Neural cell (in vitro differentiated cells): ENCODE measurements at regions not wholly inside any gene's neighbourhood (a gene's known extent, or its start where the extent isn't known, plus 50 kb on each side); places are given as distances from the start of the nearest gene placed in this dataset.

Source experiments
- H2AFZ ChIP-seq: fragments of 200-600, 300-800 bp; sonication (generic), shearing (Covaris generic); 2 replicates; pipeline ENCODE4 v1.6.0; 2014; ENCODE audit warnings: low read depth, mild to moderate bottlenecking, antibody characterized with exemption, low read length, moderate library complexity
- H3F3A ChIP-seq: fragments of 200-600 bp; shearing (Covaris generic); 2 replicates; pipeline ENCODE4 v1.6.1; 2016; ENCODE audit warnings: mild to moderate bottlenecking, moderate library complexity, mixed read lengths, antibody characterized with exemption, low read length; ENCODE audit not compliant: insufficient read depth, poor library complexity, severe bottlenecking
- H3K27ac ChIP-seq: fragments of 200-600, 300-800 bp; sonication (generic), shearing (Covaris generic); 2 replicates; pipeline ENCODE4 v1.5.1; 2014; ENCODE audit warnings: mild to moderate bottlenecking, low read length, moderate library complexity
- H3K27me3 ChIP-seq: fragments of 300-800, 200-600 bp; sonication (generic), shearing (Covaris generic); 2 replicates; pipeline ENCODE4 v1.6.0; 2014; ENCODE audit warnings: mild to moderate bottlenecking, low read depth, low read length, moderate library complexity; ENCODE audit not compliant: insufficient read depth
- H3K36me3 ChIP-seq: fragments of 300-800, 200-600 bp; sonication (generic), shearing (Covaris generic); 2 replicates; pipeline ENCODE4 v1.5.1; 2014; ENCODE audit warnings: mild to moderate bottlenecking, antibody characterized with exemption, low read length, moderate library complexity; ENCODE audit not compliant: insufficient read depth
- H3K4me2 ChIP-seq: fragments of 300-800, 200-600 bp; sonication (generic), shearing (Covaris generic); 2 replicates; pipeline ENCODE4 v1.6.0; 2014; ENCODE audit warnings: mild to moderate bottlenecking, low read length
- H3K4me3 ChIP-seq: fragments of 300-800, 200-600 bp; sonication (generic), shearing (Covaris generic); 2 replicates; pipeline ENCODE4 v1.5.1; 2014; ENCODE audit warnings: mild to moderate bottlenecking, low read length, moderate library complexity
- H3K79me2 ChIP-seq: fragments of 200-600 bp; shearing (Covaris generic); replicated peaks from 2 replicates; pipeline ENCODE4 v1.6.0; 2014; ENCODE audit warnings: mild to moderate bottlenecking, low read length, moderate library complexity; ENCODE audit not compliant: insufficient read depth
- H3K9ac ChIP-seq: fragments of 300-800, 200-600 bp; sonication (generic), shearing (Covaris generic); 2 replicates; pipeline ENCODE4 v1.6.1; 2016; ENCODE audit warnings: mild to moderate bottlenecking, low read length, mixed read lengths
- H3K9me2 ChIP-seq: fragments of 200-600 bp; shearing (Covaris generic); 2 replicates; pipeline ENCODE4 v1.6.1; 2016; ENCODE audit warnings: mild to moderate bottlenecking, low read length, mixed read lengths; ENCODE audit not compliant: insufficient read depth
- H3K9me3 ChIP-seq: fragments of 200-600, 300-800 bp; sonication (generic), shearing (Covaris generic); 2 replicates; pipeline ENCODE4 v1.6.1; 2016; ENCODE audit warnings: mild to moderate bottlenecking, mixed run types, low read length, moderate library complexity, mixed read lengths
- H4K20me1 ChIP-seq: fragments of 200-600 bp; shearing (Covaris generic); 2 replicates; pipeline ENCODE4 v1.6.1; 2016; ENCODE audit warnings: mild to moderate bottlenecking, mixed run types; ENCODE audit not compliant: insufficient read depth
- EP300 ChIP-seq: fragments of 450-650 bp; conservative IDR thresholded peaks from 2 replicates; pipeline ENCODE4 v1.6.1; 2014; ENCODE audit warnings: antibody characterized with exemption, mild to moderate bottlenecking, moderate library complexity; ENCODE audit not compliant: poor library complexity, severe bottlenecking
- EZH2 ChIP-seq: fragments of 200-600, 300-800 bp; shearing (Covaris generic), sonication (generic); IDR thresholded peaks from 2 replicates; pipeline ENCODE4 v1.6.1; 2014; ENCODE audit warnings: antibody characterized with exemption, low read length, borderline replicate concordance, mild to moderate bottlenecking; ENCODE audit not compliant: insufficient read depth, poor library complexity, severe bottlenecking
- MXI1 ChIP-seq: fragments of 450-650 bp; conservative IDR thresholded peaks from 2 replicates; pipeline ENCODE4 v1.6.1; 2014; ENCODE audit warnings: antibody characterized with exemption, mild to moderate bottlenecking; ENCODE audit not compliant: poor library complexity, severe bottlenecking
- POLR2AphosphoS5 ChIP-seq: IDR thresholded peaks from 2 replicates; pipeline ENCODE4 v1.6.1; 2012
- RAD21 ChIP-seq: fragments of 450-650 bp; conservative IDR thresholded peaks from 2 replicates; pipeline ENCODE4 v1.6.1; 2014; ENCODE audit warnings: antibody characterized with exemption, mild to moderate bottlenecking, moderate library complexity
- SMC3 ChIP-seq: fragments of 450-650 bp; conservative IDR thresholded peaks from 2 replicates; pipeline ENCODE4 v1.6.1; 2014; ENCODE audit warnings: antibody characterized with exemption, mild to moderate bottlenecking, moderate library complexity; ENCODE audit not compliant: poor library complexity
- TAF1 ChIP-seq: IDR thresholded peaks from 2 replicates; pipeline ENCODE4 v1.6.1; 2012; ENCODE audit warnings: low read depth
- TF ChIP-seq, protein P1 (sequence below): IDR thresholded peaks from 2 replicates; pipeline ENCODE4 v1.6.1; 2012; ENCODE audit warnings: borderline replicate concordance

DNA sequence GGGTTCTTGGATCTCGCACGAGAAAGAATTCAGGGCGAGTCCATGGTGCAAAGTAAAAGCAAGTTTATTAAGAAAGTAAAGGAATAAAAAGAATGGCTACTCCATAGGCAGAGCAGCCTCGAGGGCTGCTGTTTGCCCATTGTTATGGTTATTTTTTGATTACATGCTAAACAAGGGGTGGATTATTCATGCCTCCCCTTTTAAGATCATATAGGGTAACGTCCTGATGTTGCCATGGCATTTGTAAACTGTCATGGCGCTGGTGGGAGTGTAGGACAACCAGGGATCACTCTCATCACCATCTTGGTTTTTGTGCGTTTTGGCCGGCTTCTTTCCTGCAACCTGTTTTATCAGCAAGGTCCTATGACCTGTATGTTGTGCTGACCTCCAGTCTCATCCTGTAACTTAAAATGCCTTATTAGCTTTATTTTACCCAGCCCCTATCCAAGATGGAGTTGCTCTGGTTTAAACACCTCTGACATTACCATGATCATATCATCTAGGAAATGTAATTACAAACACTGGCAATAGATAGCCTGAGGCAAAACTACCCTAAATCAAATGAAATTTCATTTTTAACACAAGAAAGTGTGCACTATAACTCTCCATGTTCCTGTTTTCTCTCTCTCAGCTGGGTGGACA, 94.3 kb upstream of the ATXN3L start:
- H3K9me3 ChIP-seq = no peaks in the 10 kb centered on the region
- no peak overlapping the region for H3K4me2 ChIP-seq
- no peak overlapping the region for H3K4me3 ChIP-seq
- H3K79me2 ChIP-seq = no peaks in the 10 kb centered on the region
- no peak overlapping the region for H2AFZ ChIP-seq
- H3K27ac ChIP-seq = no peak overlapping the region
- H3K36me3 ChIP-seq = no peaks in the 10 kb centered on the region
- no peaks in the 10 kb centered on the region for H3K9me2 ChIP-seq
- no peaks in the 10 kb centered on the region for H3K27me3 ChIP-seq
- no peak for TF ChIP-seq RAD21
- no peak for TF ChIP-seq POLR2AphosphoS5
- no peak for TF ChIP-seq EP300
- no peak for TF ChIP-seq SMC3
- TF ChIP-seq EZH2 = no peak
- no peak for TF ChIP-seq TAF1
- TF ChIP-seq, protein P1, sequence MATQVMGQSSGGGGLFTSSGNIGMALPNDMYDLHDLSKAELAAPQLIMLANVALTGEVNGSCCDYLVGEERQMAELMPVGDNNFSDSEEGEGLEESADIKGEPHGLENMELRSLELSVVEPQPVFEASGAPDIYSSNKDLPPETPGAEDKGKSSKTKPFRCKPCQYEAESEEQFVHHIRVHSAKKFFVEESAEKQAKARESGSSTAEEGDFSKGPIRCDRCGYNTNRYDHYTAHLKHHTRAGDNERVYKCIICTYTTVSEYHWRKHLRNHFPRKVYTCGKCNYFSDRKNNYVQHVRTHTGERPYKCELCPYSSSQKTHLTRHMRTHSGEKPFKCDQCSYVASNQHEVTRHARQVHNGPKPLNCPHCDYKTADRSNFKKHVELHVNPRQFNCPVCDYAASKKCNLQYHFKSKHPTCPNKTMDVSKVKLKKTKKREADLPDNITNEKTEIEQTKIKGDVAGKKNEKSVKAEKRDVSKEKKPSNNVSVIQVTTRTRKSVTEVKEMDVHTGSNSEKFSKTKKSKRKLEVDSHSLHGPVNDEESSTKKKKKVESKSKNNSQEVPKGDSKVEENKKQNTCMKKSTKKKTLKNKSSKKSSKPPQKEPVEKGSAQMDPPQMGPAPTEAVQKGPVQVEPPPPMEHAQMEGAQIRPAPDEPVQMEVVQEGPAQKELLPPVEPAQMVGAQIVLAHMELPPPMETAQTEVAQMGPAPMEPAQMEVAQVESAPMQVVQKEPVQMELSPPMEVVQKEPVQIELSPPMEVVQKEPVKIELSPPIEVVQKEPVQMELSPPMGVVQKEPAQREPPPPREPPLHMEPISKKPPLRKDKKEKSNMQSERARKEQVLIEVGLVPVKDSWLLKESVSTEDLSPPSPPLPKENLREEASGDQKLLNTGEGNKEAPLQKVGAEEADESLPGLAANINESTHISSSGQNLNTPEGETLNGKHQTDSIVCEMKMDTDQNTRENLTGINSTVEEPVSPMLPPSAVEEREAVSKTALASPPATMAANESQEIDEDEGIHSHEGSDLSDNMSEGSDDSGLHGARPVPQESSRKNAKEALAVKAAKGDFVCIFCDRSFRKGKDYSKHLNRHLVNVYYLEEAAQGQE = no peak
- TF ChIP-seq MXI1 = no peak
- no peaks in the 10 kb centered on the region for H3F3A ChIP-seq
- no peaks in the 10 kb centered on the region for H4K20me1 ChIP-seq
- H3K9ac ChIP-seq = no peak overlapping the region

DNA sequence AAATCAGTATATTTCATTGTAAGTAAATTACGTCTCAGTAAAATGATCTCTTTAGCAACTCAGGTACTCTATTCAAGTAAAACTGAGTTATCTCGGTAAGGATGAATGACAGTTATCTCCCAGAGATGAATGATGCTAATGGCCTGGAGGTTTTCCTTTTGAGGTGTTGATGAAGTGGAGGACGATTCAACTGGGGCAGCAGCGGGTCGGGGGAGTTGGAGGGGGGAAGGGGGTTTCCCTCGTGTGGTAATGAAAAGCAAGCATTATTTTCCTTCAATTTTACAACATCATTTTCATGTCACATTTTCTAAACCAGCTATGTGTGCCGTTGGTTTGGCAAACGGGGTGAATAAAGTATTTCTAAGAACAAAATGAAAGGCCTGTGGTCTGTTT, 92.4 kb upstream of the ATXN3L start:
- Histone ChIP-seq H3K27me3 (no peaks in the 10 kb centered on the region), H3F3A (no peaks in the 10 kb centered on the region), H3K79me2 (no peaks in the 10 kb centered on the region), H2AFZ (no peak overlapping the region), H3K36me3 (no peaks in the 10 kb centered on the region), H3K27ac (no peak overlapping the region), H3K4me2 (no peak overlapping the region), H4K20me1 (no peaks in the 10 kb centered on the region), H3K4me3 (no peak overlapping the region), H3K9me2 (no peaks in the 10 kb centered on the region), H3K9ac (no peak overlapping the region), H3K9me3 (no peaks in the 10 kb centered on the region)
- TF ChIP-seq, protein P1 = no peak
- no peak for TF ChIP-seq SMC3
- no peak for TF ChIP-seq RAD21
- TF ChIP-seq POLR2AphosphoS5 = no peak
